HG03571 (cell line): ENCODE measurements at regions not wholly inside any gene's neighbourhood (a gene's known extent, or its start where the extent isn't known, plus 50 kb on each side); places are given as distances from the start of the nearest gene placed in this dataset.
"Not testable (repeated sequence)": the region's sequence is repeated elsewhere in the genome, so short reads cannot be mapped to it uniquely, and the experiment has no call there.

ENCODE experiments used
- ATAC-seq: cut with Tn5 transposase; IDR thresholded peaks from one replicate; pipeline ENCODE4 v1.9.1; 2021; ENCODE audit not compliant: unreplicated experiment

DNA sequence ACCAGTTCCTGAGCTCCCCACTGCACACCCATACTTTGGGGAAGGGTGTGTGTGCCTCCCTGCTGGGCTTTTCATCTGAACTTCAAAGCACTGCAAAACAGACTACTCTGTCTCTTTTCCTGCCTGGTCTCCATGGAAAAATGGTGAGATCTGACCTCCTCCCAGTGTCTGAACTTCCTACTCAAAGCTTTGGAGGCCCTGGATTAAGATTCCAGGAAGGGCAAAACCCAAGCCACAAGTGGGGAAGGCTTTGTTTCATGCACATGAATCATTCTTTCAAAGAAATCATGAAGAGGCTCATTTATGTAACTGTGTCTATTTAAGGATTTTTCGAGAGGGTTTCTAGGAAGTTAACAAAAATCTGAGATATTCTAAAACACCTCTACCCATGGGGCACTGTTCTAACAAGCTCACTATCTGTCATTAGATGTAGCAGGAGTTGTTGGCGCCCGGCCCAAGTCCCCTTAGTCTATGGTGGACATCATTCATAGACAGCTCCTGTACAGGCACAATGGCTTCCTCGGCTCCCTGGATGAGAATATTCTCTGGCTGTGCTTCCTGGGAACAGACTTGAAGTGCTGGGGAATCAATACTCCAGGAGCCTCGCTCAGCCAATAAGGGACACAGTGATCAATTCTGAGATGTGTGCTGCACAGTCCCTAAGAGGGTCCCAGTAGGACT, 224.0 kb downstream of the KTN1 start:
- ATAC-seq: no peak

DNA sequence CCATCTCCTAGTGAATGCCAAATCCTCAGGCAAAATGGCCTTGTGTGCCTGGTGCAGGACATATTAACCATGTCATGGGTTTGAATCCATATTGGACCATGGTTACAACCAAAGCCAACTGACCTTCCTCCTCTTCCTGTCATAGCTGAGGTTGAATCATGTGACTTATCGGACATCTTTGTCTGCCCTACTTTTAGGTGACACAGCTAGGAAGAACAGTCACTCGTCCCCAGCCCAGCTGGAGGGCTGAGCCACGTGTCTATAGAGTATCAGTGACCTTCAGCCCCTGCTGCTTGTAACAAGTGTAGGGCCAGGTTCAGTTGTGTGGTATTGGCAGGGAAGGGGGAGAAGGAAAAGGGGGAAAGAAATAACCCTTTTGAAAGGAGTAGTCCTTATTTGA, 225.2 kb downstream of the KTN1 start:
- no peak for ATAC-seq

DNA sequence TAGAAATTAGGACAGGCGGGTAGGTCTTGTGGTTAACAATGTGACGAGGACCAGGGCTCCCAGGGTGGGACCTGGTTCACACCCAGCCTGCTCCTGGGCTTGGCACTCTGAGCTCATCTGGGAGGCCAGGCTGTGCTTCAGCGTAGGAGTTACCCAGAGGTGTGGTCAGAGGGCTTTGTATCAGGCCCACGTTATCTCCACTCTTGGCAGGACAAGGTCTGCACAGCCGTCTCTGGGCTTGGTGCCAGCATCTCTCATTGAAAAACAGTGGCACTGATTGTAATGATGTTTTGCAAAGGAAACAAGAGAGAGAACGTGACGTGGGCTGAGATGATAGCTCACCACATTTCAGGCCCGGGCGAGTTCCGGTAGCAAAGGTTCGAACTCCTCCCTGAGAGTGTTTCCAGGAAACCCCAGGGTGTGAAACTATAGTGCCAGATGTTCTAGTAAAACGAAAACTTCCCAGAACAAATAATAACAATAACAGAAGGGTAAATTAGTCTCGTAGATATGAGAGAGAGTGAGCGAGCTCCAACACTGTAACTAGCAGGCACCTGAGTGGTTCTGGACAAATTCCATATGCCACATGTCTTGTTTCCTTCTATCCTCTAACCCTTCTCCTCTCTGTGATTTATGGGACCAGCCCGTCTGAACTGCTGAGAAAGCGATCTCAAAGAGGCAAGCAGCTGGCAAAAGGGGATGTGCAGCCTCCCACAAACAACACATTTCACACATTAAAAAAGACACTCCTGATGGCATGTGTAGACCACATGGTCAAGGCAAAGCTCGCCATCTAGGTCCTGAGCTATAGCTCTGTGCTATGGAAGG, 227.3 kb downstream of the KTN1 start:
- ATAC-seq: no peak

DNA sequence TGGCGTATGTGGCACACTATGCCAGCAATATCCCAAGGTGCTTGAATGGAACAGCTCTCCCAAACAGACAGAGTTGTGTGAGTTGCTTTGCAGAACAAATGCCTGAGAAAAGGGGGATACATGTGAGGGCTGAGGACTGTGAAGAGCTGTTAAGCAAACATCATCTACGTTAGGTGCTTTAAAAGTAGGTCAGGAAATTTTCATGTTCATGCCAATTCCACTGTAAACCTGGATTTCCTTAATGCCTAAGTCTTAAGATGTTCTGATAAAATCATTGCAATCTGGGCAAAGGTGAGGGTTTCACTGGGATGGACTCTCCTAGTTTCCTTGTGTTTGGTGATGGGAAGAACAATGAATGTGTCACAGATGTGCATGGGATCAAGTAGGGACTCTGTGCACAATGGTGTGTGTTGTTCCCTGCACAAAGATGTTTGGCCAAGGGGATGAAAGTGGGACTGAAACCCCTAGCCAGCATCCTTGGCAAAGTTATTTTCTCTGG, 227.9 kb downstream of the KTN1 start:
- ATAC-seq: no peak

DNA sequence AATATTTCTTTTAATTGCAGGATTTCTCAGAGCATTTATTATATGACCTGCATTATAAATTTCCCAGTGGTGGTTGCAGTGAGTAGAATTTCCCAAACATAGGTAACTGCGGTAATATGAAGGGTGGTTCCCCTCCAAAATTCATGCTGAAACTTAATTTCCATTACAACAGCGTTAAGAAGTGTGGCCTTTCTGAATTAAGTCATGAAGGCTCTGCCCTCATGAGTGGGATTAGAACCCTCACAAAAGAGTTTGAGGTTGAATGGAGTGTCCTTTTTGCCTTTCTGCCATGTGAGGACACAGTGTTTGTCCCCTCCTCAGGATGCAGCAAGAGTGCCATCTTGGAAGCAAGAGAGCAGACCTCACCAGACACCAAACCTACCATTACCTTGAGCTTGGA, 233.6 kb downstream of the KTN1 start:
- ATAC-seq: no peak

DNA sequence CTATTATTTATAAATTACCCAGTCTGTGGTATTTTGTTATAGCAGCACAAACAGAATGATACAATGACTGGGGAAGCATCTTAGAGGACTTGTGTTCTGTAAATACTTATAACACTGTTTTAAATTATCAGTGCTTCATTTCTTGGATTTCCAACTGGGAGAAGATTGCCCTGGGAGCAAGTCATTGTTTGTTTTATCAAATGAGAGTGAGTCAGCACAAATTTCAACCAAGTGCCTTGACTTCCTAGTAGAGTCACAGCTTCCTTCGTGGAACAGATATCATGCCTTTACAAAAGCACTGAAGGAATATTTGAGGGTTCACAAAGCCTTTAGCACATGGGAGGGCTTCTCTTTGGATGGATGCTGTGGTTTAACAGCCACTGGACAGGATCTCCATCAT, 234.1 kb downstream of the KTN1 start:
- ATAC-seq: no peak

DNA sequence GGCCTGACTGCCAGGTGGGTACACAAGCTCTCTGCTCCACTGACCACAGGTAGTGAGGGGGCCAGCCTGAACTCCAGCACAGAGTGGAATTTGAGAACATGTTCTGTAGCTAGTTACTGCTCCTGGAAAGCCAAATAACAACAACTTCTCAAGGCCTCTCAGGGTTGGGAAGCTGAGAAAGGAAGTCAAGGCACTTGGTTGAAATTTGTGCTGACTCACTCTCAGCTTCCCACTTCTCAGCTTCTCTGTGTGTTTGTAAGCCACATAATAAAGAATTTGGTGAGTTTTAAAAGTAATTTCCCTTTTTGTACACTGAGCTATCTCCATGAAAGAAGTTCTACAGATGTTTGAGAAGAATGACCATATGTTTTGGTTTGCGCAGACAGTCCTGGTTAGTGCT, 234.9 kb downstream of the KTN1 start:
- no peak for ATAC-seq

DNA sequence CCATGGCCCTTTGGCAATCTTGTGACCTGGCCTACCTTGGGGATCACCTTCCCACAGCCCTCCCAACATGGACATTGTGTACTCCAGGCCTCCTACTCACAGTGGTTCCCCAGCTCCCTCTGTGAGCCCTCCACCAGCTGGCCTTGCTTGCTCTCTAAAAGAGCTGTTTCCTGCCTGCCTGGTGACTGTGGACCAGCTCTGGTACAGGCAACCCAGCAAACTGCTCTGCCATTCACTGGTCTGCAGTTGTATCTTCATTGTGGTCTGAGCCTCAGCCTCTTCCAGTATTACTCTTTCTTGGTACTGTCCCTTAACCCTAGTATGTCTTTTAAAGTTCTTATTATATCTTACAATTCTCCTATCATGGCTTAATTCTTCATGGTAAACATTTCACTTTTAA, 236.2 kb downstream of the KTN1 start:
- ATAC-seq: no peak

DNA sequence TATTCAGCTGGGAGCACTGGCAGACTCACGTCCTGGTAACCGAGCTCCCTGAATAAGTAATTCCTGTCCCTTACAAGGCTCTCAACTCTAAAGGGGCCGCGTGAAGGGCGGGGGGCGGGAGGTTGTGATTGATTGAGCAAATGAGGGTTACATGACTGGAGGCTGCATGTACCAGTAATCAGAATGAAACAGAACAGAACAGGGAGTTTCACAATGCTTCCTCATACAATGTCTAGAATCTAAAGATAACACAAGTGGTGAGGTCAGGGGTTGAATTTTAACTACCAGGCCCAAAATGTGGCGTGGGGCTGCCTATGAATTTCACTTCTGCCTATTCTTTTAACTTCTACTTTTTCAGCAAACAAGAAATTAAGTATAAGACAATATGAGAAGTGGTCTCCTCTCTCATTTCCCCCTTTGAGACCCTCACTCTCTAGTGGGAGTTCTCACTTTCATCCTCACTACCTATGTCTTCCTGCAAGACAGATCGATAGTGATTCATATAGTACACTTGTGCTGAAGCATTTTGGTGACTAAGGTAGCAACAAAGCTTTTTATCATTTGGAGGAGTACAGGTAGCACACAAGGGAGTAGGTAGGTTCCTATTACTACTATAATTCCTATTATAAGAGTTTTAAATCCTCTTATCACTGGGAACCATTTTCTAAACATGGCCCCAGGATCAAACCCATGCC, 239.8 kb downstream of the KTN1 start:
- peak; percentile 82 for ATAC-seq

DNA sequence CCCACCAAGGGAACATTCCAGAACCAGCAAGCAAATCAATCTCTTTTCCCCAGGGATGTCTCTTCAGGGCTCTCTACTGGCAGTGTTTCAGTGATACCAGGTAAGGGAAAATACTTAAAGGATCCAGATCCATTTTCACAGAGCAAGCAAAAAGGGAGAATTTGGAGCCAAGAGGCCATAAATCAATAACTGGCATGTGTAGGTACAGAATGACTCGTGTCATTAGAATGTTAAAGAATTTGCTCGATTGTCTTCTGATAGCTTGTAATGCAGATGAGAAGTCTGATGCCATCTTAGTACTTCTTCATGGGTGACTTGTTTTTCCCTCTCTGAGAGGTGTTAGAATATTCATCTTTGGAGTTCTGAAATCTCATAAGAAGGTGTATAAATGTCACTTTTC, 242.9 kb downstream of the KTN1 start:
- ATAC-seq: no peak

DNA sequence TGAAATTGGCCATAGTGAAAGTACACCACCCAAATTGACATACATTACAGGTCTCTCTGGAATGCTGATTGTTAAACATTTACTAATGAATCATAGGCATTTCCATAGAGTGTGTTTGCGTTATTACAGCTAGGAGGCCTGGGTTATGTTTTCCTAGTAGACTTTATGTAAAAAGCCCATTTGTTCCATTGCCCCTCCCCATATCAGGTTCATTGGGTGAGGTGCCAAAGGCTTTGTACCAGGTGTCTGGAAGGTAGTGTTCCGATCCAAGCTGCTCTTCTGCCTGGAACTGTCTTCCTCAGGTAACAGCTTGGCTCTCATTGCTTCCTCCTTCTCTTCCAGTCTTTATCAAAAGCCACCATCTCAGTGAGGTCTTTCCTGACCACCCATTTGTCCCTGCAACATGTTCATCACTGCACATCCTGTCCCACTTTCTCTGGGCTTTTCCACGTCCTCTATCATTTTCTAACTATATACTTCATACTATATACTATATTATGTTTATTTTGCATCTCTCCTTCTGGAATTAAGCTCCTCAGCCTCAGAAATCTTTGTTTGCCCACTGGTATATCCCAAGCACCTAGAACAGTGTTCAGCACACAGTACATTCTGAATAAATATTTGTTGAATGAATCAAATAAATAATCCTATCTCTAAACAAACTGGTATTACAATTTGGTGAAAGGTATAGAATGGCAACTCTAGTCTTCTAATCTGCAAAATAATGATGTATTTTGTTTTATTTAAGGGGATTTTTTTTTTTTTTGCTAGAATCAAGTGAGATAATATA, 252.3 kb downstream of the KTN1 start:
- ATAC-seq: no peak

DNA sequence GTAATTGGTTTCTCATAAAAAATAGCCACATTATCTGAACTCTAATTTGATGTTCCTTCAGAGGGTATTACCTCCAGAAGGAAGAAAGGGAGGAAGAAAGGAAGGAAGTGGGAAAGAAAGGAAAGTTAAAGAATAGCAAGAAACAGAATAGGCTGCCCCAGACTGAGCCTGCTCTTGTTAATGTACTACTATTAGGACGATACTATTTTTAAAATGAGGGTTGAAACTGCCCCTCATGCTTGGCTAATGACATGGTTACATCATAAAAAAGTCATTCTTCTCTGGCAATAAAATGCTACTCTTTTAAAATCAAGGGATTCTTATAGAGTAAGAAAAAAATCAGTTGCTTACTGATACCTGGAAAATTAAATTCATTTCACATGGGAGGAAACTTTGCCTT, 253.0 kb downstream of the KTN1 start:
- no peak for ATAC-seq

DNA sequence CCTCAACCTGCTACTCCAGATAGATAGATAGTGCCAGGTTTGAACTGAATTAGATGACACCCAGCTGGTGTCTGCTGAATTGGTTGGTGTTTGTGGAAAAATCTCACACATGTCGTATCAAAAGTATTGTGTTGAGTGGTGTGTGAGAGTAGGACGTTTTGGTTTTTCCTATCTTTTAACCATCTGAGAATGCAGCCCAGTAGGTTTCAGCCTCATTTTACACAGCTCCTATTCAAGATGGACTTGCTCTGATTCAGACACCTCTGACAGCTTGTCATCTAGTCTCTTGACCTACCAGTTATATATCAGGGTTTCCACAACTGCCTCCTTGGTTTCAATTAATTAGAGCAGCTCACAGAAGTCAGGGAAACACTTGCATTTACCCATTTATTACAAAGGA, 254.4 kb downstream of the KTN1 start:
- no peak for ATAC-seq

DNA sequence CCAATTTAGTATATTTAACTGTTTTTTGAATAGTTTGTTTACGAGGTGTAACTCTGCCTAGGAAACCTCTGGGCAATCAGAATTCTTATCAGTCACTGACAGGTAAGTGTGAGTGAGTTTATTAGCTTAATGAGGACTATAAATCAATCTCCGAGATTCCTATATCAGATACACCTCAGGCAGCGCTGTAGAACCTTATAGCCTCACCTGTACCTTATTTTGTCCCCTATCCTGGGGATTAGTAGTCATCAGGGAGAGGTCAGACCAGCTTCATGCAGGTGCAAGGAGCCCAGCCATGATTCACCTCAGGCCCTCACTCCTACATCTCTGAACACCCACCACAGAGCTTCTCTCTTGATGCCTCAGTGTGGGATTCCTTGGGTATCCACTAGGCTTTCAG, 256.0 kb downstream of the KTN1 start:
- no peak for ATAC-seq

DNA sequence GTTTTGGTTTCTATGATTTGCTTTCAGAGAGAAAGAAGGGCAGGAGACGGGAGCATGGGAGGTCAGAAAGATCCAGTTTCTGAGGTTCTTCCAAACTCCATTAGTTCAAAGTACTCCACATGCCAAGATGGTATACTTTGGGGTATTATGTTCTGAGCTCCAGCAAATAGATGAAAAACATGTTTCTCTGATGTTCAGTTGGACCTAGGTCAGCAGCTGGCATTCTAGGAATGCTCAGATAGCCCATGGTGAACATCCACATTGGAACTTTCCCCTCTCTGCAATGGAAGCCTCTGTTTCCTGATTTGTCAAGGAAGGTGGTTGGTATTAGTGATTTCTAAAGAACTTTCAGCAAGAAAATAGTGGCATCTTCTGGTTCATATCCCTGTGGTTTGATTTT, 257.5 kb downstream of the KTN1 start:
- ATAC-seq: no peak

DNA sequence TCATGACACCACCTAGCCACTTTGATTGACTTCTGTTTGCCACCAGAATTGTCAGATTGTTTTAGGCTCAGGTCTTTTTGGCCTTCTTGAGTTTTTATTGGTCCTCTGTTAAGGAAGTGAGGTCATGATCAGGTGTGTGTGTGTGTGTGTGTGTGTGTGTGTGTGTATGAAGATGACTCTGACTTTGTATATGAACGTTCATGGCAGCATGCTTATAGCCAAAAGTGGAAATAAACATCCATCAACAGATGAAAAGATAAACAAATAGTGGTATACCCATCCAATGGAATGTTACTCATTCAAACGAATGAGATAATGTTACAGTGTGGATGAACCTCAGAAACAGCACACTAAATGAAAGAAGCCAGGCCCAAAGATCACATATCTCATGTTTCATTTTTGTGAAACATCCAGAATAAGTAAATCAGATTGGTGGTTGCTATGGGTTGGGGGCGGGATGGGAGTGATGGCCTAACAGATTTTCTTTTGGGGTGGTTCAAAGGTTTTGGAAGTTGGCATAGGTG, 258.6 kb downstream of the KTN1 start:
- no peak for ATAC-seq

DNA sequence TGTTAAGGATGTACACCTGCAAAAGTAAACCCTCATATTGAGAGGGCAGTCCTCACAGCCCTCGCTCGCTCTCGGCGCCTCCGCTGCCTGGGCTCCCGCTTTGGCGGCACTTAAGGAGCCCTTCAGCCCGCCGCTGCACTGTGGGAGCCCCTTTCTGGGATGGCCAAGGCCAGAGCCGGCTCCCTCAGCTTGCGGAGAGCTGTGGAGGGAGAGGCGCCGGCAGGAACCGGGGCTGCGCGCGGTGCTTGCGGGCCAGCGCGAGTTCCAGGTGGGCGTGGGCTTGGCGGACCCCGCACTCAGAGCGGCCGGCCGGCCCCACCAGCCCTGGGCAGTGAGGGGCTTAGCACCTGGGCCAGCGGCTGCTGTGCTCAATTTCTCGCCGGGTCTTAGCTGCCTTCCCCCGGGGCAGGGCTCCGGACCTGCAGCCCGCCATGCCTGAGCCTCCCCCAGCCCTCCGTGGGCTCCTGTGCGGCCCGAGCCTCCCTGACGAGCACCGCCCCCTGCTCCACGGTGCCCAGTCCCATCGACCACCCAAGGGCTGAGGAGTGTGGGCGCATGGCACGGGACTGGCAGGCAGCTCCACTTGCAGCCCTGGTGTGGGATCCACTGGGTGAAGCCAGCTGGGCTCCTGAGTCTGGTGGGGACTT, 259.4 kb downstream of the KTN1 start:
- not testable (repeated sequence) for ATAC-seq

DNA sequence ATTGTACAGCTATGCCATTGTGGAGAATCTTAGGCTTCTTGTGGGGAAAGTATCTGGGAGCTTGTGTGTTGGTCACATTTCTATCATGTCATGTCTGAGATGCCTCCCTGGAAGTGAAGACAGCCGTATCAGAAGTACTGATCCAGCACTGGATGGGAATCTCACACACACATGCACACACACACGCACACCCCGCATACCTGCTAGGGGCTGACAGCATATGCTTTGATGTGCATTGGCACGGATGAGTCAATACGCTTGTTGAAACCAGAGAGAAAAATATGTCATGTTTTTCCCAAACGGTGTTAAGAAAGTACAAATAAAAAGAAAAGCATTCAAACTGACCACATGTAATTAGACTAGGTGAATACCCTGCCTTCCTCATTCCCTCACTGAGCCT, 260.8 kb downstream of the KTN1 start:
- ATAC-seq: no peak

DNA sequence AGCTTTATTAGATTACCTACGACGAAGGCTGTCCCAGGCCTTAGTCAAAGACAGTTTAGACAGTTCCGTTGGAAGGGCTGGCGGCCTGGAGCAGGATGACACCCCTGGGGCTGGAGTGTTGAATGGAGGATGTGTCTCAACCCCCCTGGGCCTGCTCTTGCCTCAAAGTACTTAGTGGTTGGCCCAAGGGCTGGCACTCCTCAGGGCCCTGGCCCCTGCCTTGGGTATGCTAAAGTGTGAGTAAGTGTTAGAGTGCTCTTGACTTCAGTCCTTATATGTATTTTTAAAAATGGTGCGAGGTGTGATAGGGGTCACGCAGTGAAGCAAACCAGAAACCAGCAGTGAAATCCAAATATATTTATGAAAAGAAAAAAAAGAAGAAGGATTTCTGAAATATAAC, 261.6 kb downstream of the KTN1 start:
- no peak for ATAC-seq

DNA sequence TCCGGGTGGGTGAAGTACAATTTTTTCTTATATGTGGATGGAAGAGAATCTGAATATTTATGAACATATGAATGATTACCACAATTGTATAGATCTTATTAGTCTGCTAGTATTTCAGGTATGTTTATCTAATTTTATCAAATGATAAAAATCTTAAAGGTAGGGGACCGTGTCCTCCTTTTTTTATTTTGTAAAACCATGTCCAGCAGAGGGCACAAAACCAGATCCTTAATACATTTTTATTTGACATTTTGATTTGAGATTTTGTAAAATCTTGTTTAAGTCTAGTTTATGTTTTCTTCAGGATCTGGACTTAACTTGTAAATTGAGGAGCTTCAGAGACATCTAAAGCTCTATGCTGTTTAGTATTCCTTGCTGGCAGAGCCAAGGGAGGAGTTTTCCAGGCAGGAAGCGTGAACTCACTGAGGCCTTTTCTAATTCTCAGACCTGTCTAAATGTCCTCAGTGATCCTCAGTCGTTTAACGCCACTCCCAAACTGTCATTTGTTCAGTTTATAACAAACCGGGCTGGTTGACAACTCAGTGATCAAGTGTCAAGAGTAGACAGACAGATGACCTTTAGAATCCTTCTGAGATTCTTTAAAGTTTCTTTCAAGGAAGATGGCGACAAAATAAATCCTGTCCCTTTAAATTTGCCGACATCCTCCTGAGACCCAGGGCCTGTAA, 263.9 kb downstream of the KTN1 start:
- no peak for ATAC-seq
